ENCODE measurements at regions not wholly inside any gene's neighbourhood (a gene's known extent, or its start where the extent isn't known, plus 50 kb on each side); places are given as distances from the start of the nearest gene placed in this dataset.

DNA sequence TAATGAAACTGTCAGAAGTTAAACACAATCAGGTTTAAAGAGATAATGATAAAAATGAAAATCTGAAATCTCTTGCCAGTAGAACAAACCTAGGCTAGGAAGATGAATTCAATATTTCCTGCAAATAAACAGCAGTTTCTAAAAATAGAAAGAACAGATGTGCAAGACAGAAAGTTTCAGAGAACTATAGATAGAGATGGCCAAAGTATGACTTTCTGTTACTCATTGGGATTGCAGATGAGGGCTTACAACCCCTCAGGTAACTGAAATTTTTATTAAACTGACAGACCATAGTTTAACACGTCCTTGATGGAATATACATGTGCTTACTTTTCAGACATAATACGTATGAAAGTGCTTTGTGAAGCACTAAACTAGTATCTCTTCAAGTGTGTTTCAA, 82.3 kb upstream of the PPARGC1A start:
- no peak for TF ChIP-seq SMARCE1 (IDR thresholded peaks at IDR 0.05)
- TF ChIP-seq CBX8 (IDR thresholded peaks at IDR 0.05; ENCODE audit: borderline replicate concordance, extremely low read depth, low read depth, low read length, poor library complexity, severe bottlenecking) = no peak
- no peak for TF ChIP-seq ZNF41 (CRISPR knock-in tag; conservative IDR thresholded peaks at IDR 0.05)
- TF ChIP-seq TAF1 (IDR thresholded peaks at IDR 0.05; ENCODE audit: control insufficient read depth, extremely low read depth, insufficient read depth, low read length, severe bottlenecking) = no peak
- no peak for TF ChIP-seq FOXJ3 (CRISPR knock-in tag; IDR thresholded peaks at IDR 0.05)
- TF ChIP-seq, protein P1, sequence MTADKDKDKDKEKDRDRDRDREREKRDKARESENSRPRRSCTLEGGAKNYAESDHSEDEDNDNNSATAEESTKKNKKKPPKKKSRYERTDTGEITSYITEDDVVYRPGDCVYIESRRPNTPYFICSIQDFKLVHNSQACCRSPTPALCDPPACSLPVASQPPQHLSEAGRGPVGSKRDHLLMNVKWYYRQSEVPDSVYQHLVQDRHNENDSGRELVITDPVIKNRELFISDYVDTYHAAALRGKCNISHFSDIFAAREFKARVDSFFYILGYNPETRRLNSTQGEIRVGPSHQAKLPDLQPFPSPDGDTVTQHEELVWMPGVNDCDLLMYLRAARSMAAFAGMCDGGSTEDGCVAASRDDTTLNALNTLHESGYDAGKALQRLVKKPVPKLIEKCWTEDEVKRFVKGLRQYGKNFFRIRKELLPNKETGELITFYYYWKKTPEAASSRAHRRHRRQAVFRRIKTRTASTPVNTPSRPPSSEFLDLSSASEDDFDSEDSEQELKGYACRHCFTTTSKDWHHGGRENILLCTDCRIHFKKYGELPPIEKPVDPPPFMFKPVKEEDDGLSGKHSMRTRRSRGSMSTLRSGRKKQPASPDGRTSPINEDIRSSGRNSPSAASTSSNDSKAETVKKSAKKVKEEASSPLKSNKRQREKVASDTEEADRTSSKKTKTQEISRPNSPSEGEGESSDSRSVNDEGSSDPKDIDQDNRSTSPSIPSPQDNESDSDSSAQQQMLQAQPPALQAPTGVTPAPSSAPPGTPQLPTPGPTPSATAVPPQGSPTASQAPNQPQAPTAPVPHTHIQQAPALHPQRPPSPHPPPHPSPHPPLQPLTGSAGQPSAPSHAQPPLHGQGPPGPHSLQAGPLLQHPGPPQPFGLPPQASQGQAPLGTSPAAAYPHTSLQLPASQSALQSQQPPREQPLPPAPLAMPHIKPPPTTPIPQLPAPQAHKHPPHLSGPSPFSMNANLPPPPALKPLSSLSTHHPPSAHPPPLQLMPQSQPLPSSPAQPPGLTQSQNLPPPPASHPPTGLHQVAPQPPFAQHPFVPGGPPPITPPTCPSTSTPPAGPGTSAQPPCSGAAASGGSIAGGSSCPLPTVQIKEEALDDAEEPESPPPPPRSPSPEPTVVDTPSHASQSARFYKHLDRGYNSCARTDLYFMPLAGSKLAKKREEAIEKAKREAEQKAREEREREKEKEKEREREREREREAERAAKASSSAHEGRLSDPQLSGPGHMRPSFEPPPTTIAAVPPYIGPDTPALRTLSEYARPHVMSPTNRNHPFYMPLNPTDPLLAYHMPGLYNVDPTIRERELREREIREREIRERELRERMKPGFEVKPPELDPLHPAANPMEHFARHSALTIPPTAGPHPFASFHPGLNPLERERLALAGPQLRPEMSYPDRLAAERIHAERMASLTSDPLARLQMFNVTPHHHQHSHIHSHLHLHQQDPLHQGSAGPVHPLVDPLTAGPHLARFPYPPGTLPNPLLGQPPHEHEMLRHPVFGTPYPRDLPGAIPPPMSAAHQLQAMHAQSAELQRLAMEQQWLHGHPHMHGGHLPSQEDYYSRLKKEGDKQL (CRISPR knock-in tag; IDR thresholded peaks at IDR 0.05; ENCODE audit: borderline replicate concordance) = no peak
- TF ChIP-seq CHD4 (IDR thresholded peaks at IDR 0.05; ENCODE audit: insufficient read depth, insufficient replicate concordance, low read depth, low read length, poor library complexity, severe bottlenecking) = no peak
- TF ChIP-seq HDGF (IDR thresholded peaks at IDR 0.05) = no peak
- TF ChIP-seq BRD9 (IDR thresholded peaks at IDR 0.05; ENCODE audit: low read depth, partially characterized antibody) = no peak
- no peak for TF ChIP-seq HDAC1 (IDR thresholded peaks at IDR 0.05)
- 0% methylated on average over 2 of the region's 2 CpGs for WGBS (ENCODE audit: insufficient coverage, low coverage, missing lambda C conversion rate)
- Histone ChIP-seq H3K36me3 (ENCODE audit: control insufficient read depth, insufficient read depth, low read length) (no peaks in the 10 kb centered on the region), H3K9ac (ENCODE audit: insufficient read depth in 1 of 2, low read depth in 2 of 2, low read length in 2 of 2) (no peak overlapping the region), H3K9me3 (replicated peaks; ENCODE audit: control insufficient read depth, insufficient read depth, low read depth, low read length) (no peaks in the 10 kb centered on the region), H3K79me2 (ENCODE audit: control insufficient read depth, insufficient read depth, low read length) (no peaks in the 10 kb centered on the region), H3K4me3 (no peak overlapping the region), H2AFZ (ENCODE audit: low read depth, low read length) (no peak overlapping the region), H3K27me3 (ENCODE audit: control insufficient read depth in 2 of 2, insufficient read depth in 2 of 2, low read length in 2 of 2) (no peaks in the 10 kb centered on the region), H3K9me1 (ENCODE audit: control insufficient read depth, insufficient read depth, low read length) (no peaks in the 10 kb centered on the region), H3K4me1 (replicated peaks in 1 of 2; ENCODE audit: control insufficient read depth in 2 of 2, insufficient read depth in 2 of 2, low read length in 2 of 2) (no peaks in the 10 kb centered on the region), H3K4me2 (ENCODE audit: insufficient read depth, low read length) (no peak overlapping the region), H3K27ac (ENCODE audit: extremely low read depth, low read depth, low read length) (no peak overlapping the region), H4K20me1 (replicated peaks; ENCODE audit: control insufficient read depth, insufficient read depth, low read length) (no peaks in the 10 kb centered on the region)
- intact Hi-C loops (cut with micrococcal nuclease) = no loop called here
- POLR2A ChIA-PET = no interaction called here
- CTCF ChIA-PET (ENCODE audit: low intra/inter-chr PET ratio) = no interaction called here
- no TSS peak for BruUV-seq (replicated peaks)
- FAIRE-seq = no peak
- no peak for DNase-seq (ENCODE audit: extremely low read depth in 1 of 4, low spot score in 3 of 4)
- ATAC-seq = no peak
- in situ Hi-C loops (cut with MboI) = no loop called here
